K562 (cell line): ENCODE measurements at regions not wholly inside any gene's neighbourhood (a gene's known extent, or its start where the extent isn't known, plus 50 kb on each side); places are given as distances from the start of the nearest gene placed in this dataset.

Experiments
- ATAC-seq: fragments of 200-7000 bp; cut with Tn5 transposase; 3 replicates; pipeline ENCODE4 v1.9.1; 2020; ENCODE audit warnings: moderate library complexity
- BruUV-seq: library from RNA; stranded (reverse); fragments of 400-500 nt; replicated peaks from 2 replicates; lab custom pipeline; 2021; lab: Mats Ljungman, UMichigan
- CTCF ChIA-PET: fragments of 300-600 bp; formaldehyde crosslinking; extraction: SDS; loops from one replicate; lab custom pipeline; 2021; ENCODE audit warnings: low intra/inter-chr PET ratio; lab: Yijun Ruan, JAX
- POLR2A ChIA-PET: fragments of 300-600, 350-650 bp; sonication (Branson Sonifier 250); formaldehyde crosslinking; extraction: SDS; loops from one replicate; lab custom pipeline; 2021; ENCODE audit warnings: antibody characterized with exemption, inconsistent platforms; lab: Yijun Ruan, JAX
- DNase-seq, 4 experiments: peaks; one replicate each; pipeline versions ENCODE4 v3.0.0 to v3.0.0-alpha.2; 2011 to 2018; ENCODE audit warnings: low spot score in 3 of 4, mixed read lengths in 3 of 4; ENCODE audit errors: extremely low read depth in 1 of 4
- FAIRE-seq: peaks from 2 replicates; lab custom pipeline; 2011; peaks lifted over from hg19 to GRCh38; lab: Jason Lieb, UNC
- H2AFZ ChIP-seq: 2 replicates; pipeline ENCODE4 v1.6.0; 2011; ENCODE audit warnings: low read depth, low read length, control low read depth, inconsistent platforms
- H3K27ac ChIP-seq: fragments of 200-600 bp; 3 replicates; pipeline ENCODE4 v1.8.0; 2011; ENCODE audit warnings: low read depth, mild to moderate bottlenecking, control low read depth, inconsistent platforms, low read length, moderate library complexity, mixed read lengths; ENCODE audit errors: extremely low read depth
- H3K27me3 ChIP-seq, 2 experiments: fragments of 300-600 bp in 1 of 2; 2 replicates in 1 of 2; 3 replicates in 1 of 2; pipeline versions ENCODE4 v1.6.0 to v1.8.0; 2011; ENCODE audit warnings: inconsistent platforms in 2 of 2, low read length in 2 of 2, mild to moderate bottlenecking in 1 of 2, mixed read lengths in 1 of 2, moderate library complexity in 1 of 2; ENCODE audit not compliant: control insufficient read depth in 2 of 2, insufficient read depth in 2 of 2
- H3K36me3 ChIP-seq: fragments of 300-600 bp; 3 replicates; pipeline ENCODE4 v1.8.0; 2011; ENCODE audit warnings: mild to moderate bottlenecking, low read length, inconsistent platforms; ENCODE audit not compliant: control insufficient read depth, insufficient read depth
- H3K4me1 ChIP-seq, 2 experiments: fragments of 200-600 bp in 1 of 2; replicated peaks in 1 of 2; 2 replicates in 1 of 2; 3 replicates in 1 of 2; pipeline versions ENCODE4 v1.5.1 to v1.8.0; 2011; ENCODE audit warnings: inconsistent platforms in 2 of 2, low read length in 2 of 2, mild to moderate bottlenecking in 1 of 2, mixed read lengths in 1 of 2, moderate library complexity in 1 of 2; ENCODE audit not compliant: control insufficient read depth in 2 of 2, insufficient read depth in 2 of 2
- H3K4me2 ChIP-seq: 2 replicates; pipeline ENCODE4 v1.6.1; 2011; ENCODE audit warnings: low read length, control low read depth, inconsistent platforms, mixed read lengths; ENCODE audit not compliant: insufficient read depth
- H3K4me3 ChIP-seq: fragments of 200-600 bp; sonication (generic), shearing (Covaris generic); 2 replicates; pipeline ENCODE4 v1.5.1; 2016; ENCODE audit warnings: control low read depth, inconsistent platforms
- H3K79me2 ChIP-seq: fragments of 200-600 bp; 3 replicates; pipeline ENCODE4 v1.8.0; 2011; ENCODE audit warnings: low read length, inconsistent platforms; ENCODE audit not compliant: control insufficient read depth, insufficient read depth
- H3K9ac ChIP-seq, 2 experiments: 2 replicates each; pipeline versions ENCODE4 v1.6.0 to v1.6.1; 2011; ENCODE audit warnings: low read depth in 2 of 2, low read length in 2 of 2, control low read depth in 1 of 2, inconsistent platforms in 1 of 2, mild to moderate bottlenecking in 1 of 2, mixed read lengths in 1 of 2; ENCODE audit not compliant: insufficient read depth in 1 of 2
- H3K9me1 ChIP-seq: one replicate; pipeline ENCODE4 v1.6.0; 2011; ENCODE audit warnings: inconsistent platforms, mild to moderate bottlenecking, low read length, moderate library complexity; ENCODE audit not compliant: control insufficient read depth, insufficient read depth
- H3K9me3 ChIP-seq: replicated peaks from 2 replicates; pipeline ENCODE4 v1.5.1; 2011; ENCODE audit warnings: low read depth, low read length, inconsistent platforms; ENCODE audit not compliant: control insufficient read depth, insufficient read depth
- H4K20me1 ChIP-seq: replicated peaks from 2 replicates; pipeline ENCODE4 v1.6.1; 2011; ENCODE audit warnings: low read length, inconsistent platforms, mixed read lengths; ENCODE audit not compliant: control insufficient read depth, insufficient read depth
- ARHGAP35 ChIP-seq: fragments of 450-650 bp; IDR thresholded peaks from 2 replicates; pipeline ENCODE4 v1.6.1; 2018; ENCODE audit not compliant: partially characterized antibody
- ARID2 ChIP-seq: fragments of 450-650 bp; IDR thresholded peaks from 2 replicates; pipeline ENCODE4 v1.6.1; 2017; ENCODE audit warnings: antibody characterized with exemption, mild to moderate bottlenecking
- CBX1 ChIP-seq: sonication (generic); IDR thresholded peaks from 2 replicates; pipeline ENCODE4 v1.6.1; 2016; ENCODE audit warnings: antibody characterized with exemption, low read depth, mild to moderate bottlenecking
- FOXP4 ChIP-seq: sonication (generic); formaldehyde crosslinking; IDR thresholded peaks from 2 replicates; pipeline ENCODE4 v1.8.0; 2022; ENCODE audit warnings: mild to moderate bottlenecking, missing genetic modification reagents, borderline replicate concordance
- GTF2E2 ChIP-seq: fragments of 200-800 bp; sonication (Bioruptor generic); IDR thresholded peaks from 2 replicates; pipeline ENCODE4 v1.6.1; 2016; ENCODE audit warnings: missing genetic modification characterization, missing compliant biosample characterization
- HDAC2 ChIP-seq: fragments of 450-650 bp; IDR thresholded peaks from 2 replicates; pipeline ENCODE4 v1.6.1; 2016; ENCODE audit warnings: mild to moderate bottlenecking
- NCOR1 ChIP-seq: fragments of 450-650 bp; IDR thresholded peaks from 2 replicates; pipeline ENCODE4 v1.6.1; 2016; ENCODE audit warnings: mild to moderate bottlenecking, moderate library complexity
- PHTF2 ChIP-seq: fragments of 250-450 bp; sonication (Bioruptor Pico); IDR thresholded peaks from 2 replicates; pipeline ENCODE4 v1.5.0; 2021; ENCODE audit warnings: mild to moderate bottlenecking
- SMARCE1 ChIP-seq: fragments of 450-650 bp; IDR thresholded peaks from 2 replicates; pipeline ENCODE4 v1.7.1; 2016; ENCODE audit warnings: mild to moderate bottlenecking
- SP1 ChIP-seq: sonication (generic); formaldehyde crosslinking; IDR thresholded peaks from 2 replicates; pipeline ENCODE4 v1.8.1; 2022; ENCODE audit warnings: mild to moderate bottlenecking, missing genetic modification reagents
- TAF15 ChIP-seq: fragments of 200-400 bp; formaldehyde crosslinking; IDR thresholded peaks from 2 replicates; pipeline ENCODE4 v1.6.1; 2017; ENCODE audit warnings: mild to moderate bottlenecking, low read depth, low read length, moderate library complexity
- TCF15 ChIP-seq: fragments of 250-450 bp; sonication (Bioruptor Pico); IDR thresholded peaks from 2 replicates; pipeline ENCODE4 v1.8.0; 2022; ENCODE audit warnings: moderate library complexity, mild to moderate bottlenecking, inconsistent platforms
- YBX1 ChIP-seq: fragments of 450-650 bp; IDR thresholded peaks from 2 replicates; pipeline ENCODE4 v1.7.1; 2016; ENCODE audit warnings: mild to moderate bottlenecking
- ZNF12 ChIP-seq: sonication (generic); formaldehyde crosslinking; IDR thresholded peaks from 2 replicates; pipeline ENCODE4 v1.4.0; 2020; ENCODE audit warnings: mild to moderate bottlenecking, missing genetic modification reagents
- ZNF224 ChIP-seq: sonication (generic); formaldehyde crosslinking; IDR thresholded peaks from 2 replicates; pipeline ENCODE4 v1.8.0; 2022; ENCODE audit warnings: mild to moderate bottlenecking, missing genetic modification reagents
- WGBS: fragments of 100-300 bp; shearing (Covaris generic); methylation state at CpG from one replicate; pipeline ENCODE4 v1.1.6; 2016; ENCODE audit warnings: low coverage, mixed read lengths; ENCODE audit not compliant: insufficient coverage; ENCODE audit errors: missing lambda C conversion rate; 5-methylcytosine and 5-hydroxymethylcytosine counted together
- in situ Hi-C: fragments of 300-500 bp; cut with MboI; formaldehyde crosslinking; loops from 4 replicates; pipeline ENCODE4 v1.15.0; 2018; ENCODE audit warnings: inconsistent platforms, mixed read lengths
- intact Hi-C: fragments of 100-400 bp; cut with micrococcal nuclease; formaldehyde crosslinking; loops from 2 replicates; pipeline ENCODE4 v1.14.2; 2022

GRCh38 chr2:226554701-226555100, 244.9 kb downstream of the IRS1 start:
- FAIRE-seq (no peak), DNase-seq (no peak), ATAC-seq (no peak)
- H3K9ac ChIP-seq, result no peak overlapping the region
- H3K9me1 ChIP-seq, result no peaks in the 10 kb centered on the region
- ChIA-PET CTCF (no interaction called here), POLR2A (no interaction called here)
- no peaks in the 10 kb centered on the region for H3K4me1 ChIP-seq
- H3K36me3 ChIP-seq, result no peaks in the 10 kb centered on the region
- H3K79me2 ChIP-seq, result no peaks in the 10 kb centered on the region
- H4K20me1 ChIP-seq, result no peaks in the 10 kb centered on the region
- no TSS peak for BruUV-seq
- no peak overlapping the region for H3K27ac ChIP-seq
- H3K4me3 ChIP-seq, result no peak overlapping the region
- intact Hi-C loops, result no loop called here
- WGBS, result 0% methylated on average over 1 of the region's 1 CpG
- TF ChIP-seq ARHGAP35, result no peak
- no peak for TF ChIP-seq YBX1
- TF ChIP-seq SMARCE1, result no peak
- TF ChIP-seq FOXP4, result no peak
- TF ChIP-seq NCOR1, result no peak
- TF ChIP-seq ZNF224 (CRISPR knock-in tag), result no peak
- TF ChIP-seq HDAC2, result no peak
- TF ChIP-seq SP1 (CRISPR knock-in tag), result no peak
- TF ChIP-seq ZNF12 (CRISPR knock-in tag), result no peak
- TF ChIP-seq TAF15, result no peak
- no peak for TF ChIP-seq PHTF2
- TF ChIP-seq GTF2E2 (tag), result no peak
- TF ChIP-seq CBX1, result no peak
- no peak for TF ChIP-seq ARID2
- TF ChIP-seq TCF15, result no peak
- H2AFZ ChIP-seq, result no peak overlapping the region
- H3K9me3 ChIP-seq, result no peaks in the 10 kb centered on the region
- in situ Hi-C loops, result no loop called here
- H3K27me3 ChIP-seq, result no peaks in the 10 kb centered on the region
- H3K4me2 ChIP-seq, result no peak overlapping the region
